GM06990 (cell line): ENCODE measurements at regions not wholly inside any gene's neighbourhood (a gene's known extent, or its start where the extent isn't known, plus 50 kb on each side); places are given as distances from the start of the nearest gene placed in this dataset.

Experiments used
- DNase-seq: peaks from one replicate; pipeline ENCODE4 v3.0.0-alpha.2; 2011; ENCODE audit not compliant: insufficient read length; ENCODE audit errors: extremely low read depth
- H3K27me3 ChIP-seq: replicated peaks from 2 replicates; pipeline ENCODE4 v1.6.0; 2011; ENCODE audit warnings: low read length; ENCODE audit not compliant: control insufficient read depth, insufficient read depth
- H3K36me3 ChIP-seq: 2 replicates; pipeline ENCODE4 v1.5.1; 2011; ENCODE audit warnings: low read length; ENCODE audit not compliant: control insufficient read depth, insufficient read depth
- H3K4me3 ChIP-seq: replicated peaks from 2 replicates; pipeline ENCODE4 v1.5.1; 2011; ENCODE audit warnings: low read depth, mild to moderate bottlenecking, control low read depth, low read length
- CTCF ChIP-seq: IDR thresholded peaks from 2 replicates; pipeline ENCODE4 v1.5.1; 2011; ENCODE audit warnings: low read length, control low read depth, mild to moderate bottlenecking, inconsistent platforms; ENCODE audit not compliant: insufficient read depth, poor library complexity, severe bottlenecking

- H3K36me3 ChIP-seq: no peaks in the 10 kb centered on the region
Measured at GRCh38 chr5:4337519-4337918, 741.9 kb downstream of the IRX1 start.

GRCh38 chr5:4339949-4340348 lies 744.3 kb downstream of the IRX1 start:
- TF ChIP-seq CTCF: no peak
- Histone ChIP-seq H3K36me3 (no peaks in the 10 kb centered on the region), H3K27me3 (no peaks in the 10 kb centered on the region), H3K4me3 (no peak overlapping the region)
- no peak for DNase-seq

More at GRCh38 chr5:4337519-4337918, 741.9 kb downstream of the IRX1 start:
- Histone ChIP-seq H3K4me3 (no peak overlapping the region), H3K27me3 (no peaks in the 10 kb centered on the region)
- no peak for DNase-seq
- TF ChIP-seq CTCF: no peak

- DNase-seq: no peak
Measured at GRCh38 chr5:4345850-4346249, 750.2 kb downstream of the IRX1 start.

GRCh38 chr5:4348423-4348822 lies 752.8 kb downstream of the IRX1 start:
- no peak overlapping the region for H3K4me3 ChIP-seq
- H3K36me3 ChIP-seq: no peaks in the 10 kb centered on the region
- DNase-seq: no peak
- TF ChIP-seq CTCF: no peak
- H3K27me3 ChIP-seq: no peaks in the 10 kb centered on the region

More at GRCh38 chr5:4345850-4346249, 750.2 kb downstream of the IRX1 start:
- no peak overlapping the region for H3K4me3 ChIP-seq
- no peak for TF ChIP-seq CTCF
- H3K36me3 ChIP-seq: no peaks in the 10 kb centered on the region
- no peaks in the 10 kb centered on the region for H3K27me3 ChIP-seq

GRCh38 chr5:4348919-4349318 lies 753.3 kb downstream of the IRX1 start:
- Histone ChIP-seq H3K4me3 (no peak overlapping the region), H3K27me3 (no peaks in the 10 kb centered on the region), H3K36me3 (no peaks in the 10 kb centered on the region)
- no peak for DNase-seq
- no peak for TF ChIP-seq CTCF

GRCh38 chr5:4356201-4356600 lies 760.6 kb downstream of the IRX1 start:
- H3K36me3 ChIP-seq: no peaks in the 10 kb centered on the region
- H3K4me3 ChIP-seq: no peak overlapping the region
- no peaks in the 10 kb centered on the region for H3K27me3 ChIP-seq
- no peak for TF ChIP-seq CTCF
- no peak for DNase-seq
